Endothelial cell of hepatic sinusoid (primary cell): ENCODE measurements at regions not wholly inside any gene's neighbourhood (a gene's known extent, or its start where the extent isn't known, plus 50 kb on each side); places are given as distances from the start of the nearest gene placed in this dataset.
"Not testable (repeated sequence)": the region's sequence is repeated elsewhere in the genome, so short reads cannot be mapped to it uniquely, and the experiment has no call there.

Source experiments
- in situ Hi-C: cut with HindIII; loops from 2 replicates; pipeline ENCODE4 v1.10.0; 2017; ENCODE audit warnings: low sequenced_read_pairs

DNA sequence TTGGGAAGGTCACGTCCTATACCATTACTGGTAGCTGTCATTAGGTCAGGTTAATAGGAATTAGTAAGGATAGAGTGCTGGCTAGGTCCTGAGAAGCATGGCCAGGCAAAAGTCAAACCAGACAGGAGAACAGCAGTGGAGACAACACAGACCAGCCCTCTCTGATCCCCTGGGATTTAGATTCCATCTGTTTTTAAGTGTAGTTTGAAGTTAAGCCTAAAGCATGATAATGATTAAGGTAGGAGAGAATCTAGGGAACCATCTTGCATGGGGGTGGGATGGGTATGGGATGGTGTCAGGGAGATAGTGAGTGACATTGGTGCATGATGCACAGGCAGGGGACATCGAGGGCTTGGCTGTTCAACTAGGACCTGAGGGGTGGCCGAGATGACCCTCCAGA, 96.6 kb downstream of the MYCN start:
- in situ Hi-C loops, result no loop called here

DNA sequence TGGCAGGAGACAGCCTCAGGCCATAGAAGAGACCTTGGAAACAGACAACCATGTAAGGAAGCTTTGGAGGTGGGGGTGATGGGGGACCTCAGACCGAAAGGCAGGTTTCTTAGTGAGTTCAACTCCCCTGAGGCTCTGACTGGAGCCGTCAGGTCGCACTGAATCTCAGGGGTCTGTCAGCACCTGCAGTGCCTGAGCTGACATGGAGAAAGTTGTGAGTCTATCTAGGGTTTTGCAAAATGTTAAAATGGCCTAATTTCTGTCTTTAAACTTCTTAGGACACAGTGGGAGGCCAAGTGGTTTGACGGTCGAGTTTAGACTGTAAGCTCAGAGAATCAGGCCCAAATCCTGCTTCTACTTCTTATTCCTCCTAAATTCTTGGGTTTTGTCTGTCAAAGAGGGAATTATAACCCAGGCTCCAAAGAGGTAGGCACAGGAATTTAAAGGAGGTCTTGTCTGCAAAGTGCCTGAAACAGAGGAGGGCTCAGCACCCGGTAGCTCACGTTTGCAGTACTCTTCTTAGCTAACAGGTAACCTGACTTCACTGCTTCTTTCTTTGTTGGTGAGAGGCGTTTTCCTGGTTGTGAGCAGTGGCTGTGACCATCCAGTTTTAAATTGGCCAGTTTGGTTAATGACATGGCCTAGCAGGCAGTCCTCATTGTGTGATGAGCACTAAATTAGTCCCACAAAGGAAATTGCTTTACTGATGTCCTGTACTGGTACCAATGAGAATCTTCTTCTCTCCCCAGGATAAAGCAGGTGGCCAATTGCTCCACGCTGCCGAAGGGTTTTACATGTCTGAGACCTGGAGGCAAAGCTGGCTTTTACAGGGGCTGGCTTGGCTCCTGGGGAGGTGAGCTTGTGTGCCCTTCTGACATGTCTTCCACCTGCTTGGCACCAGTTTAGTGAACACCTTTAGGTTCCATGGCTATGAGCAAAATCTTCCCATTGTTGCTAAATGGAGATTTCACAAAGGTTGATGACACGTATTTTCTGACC, 95.7 kb downstream of the MYCN start:
- in situ Hi-C loops, result no loop called here

DNA sequence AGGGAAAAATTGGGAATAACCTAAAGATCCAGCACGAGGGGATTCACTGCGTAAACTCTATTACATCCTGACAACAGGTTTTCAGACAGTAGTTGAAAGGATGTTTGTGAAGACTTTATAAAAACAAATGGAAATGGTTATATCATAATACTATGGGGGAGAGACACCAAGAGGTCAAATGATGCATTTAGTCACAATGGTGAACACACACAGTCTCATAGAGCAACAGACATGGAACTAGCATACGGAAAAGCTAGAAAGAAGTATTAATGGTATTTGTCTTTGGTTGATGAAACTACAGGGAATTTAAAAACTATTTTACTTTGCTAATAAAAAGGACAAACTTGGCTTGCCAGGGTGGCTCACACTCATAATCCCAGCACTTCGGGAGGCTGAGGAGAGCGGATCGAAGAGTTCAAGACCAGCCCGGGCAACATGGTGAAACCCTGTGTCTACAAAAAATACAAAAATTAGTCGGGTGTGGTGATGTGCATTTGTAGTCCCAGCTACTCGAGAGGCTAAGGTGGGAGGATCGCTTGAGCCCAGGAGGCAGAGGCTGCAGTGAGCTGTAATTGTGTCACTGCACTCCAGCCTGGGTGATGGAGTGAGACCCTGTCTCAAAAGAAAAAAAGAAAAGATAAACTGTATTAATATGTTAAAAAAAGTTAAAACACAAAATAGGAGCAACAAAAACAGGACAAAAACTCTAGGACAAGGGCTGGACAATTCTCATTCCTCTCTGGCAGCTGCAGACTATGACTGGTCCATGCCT, 94.8 kb downstream of the MYCN start:
- in situ Hi-C loops, result no loop called here

DNA sequence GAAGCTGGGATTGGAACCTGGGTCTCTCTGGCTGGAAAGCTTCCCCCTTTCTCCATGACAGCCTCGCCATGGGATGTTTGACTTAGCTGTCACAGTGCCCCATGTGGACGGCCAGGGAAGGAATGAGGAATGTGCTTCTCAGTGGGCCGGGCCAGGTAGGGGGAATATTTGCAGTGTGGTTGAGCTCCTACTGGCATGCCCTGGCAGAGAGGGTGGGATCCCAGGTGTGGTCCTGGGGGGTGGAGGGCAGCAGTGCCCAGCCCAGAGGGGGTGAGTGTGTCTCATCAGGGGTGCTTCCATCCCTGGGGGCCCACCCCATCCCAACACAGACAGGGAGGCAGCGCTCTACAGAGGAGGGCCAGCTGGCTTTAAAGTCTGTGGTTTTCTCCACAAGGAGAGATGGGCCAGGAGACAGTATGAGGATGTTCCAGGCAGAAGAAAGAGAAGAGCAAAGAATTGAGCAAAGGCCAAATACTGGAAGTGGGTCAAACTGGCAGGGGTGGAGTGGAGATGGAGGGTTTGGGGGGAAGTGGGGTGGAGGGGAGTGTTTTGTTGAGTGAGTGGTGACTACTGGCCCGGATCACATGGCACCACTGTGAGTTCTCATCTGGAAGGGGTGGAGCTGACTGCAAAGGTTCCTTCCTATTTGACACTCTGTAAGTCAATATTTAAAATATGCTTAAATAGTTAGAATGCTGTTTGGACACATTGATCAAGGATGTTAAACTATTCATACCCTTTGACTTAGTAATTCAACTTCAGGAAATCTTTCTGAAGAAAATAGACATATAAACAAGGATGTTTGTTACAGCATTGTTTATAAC, 94.0 kb downstream of the MYCN start:
- in situ Hi-C loops, result no loop called here

DNA sequence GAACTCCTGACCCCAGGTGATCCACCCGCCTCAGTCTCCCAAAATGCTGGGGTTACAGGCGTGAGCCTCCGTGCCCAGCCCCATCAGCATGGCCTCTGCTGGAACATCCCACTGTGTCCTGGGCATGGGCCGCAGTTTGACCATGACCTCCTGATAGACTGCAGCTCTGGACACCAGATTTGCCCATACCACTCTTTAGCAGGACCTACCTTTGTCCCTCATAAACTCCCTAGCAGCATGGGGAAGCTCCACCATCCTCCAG, 92.6 kb downstream of the MYCN start:
- in situ Hi-C loops, result no loop called here

DNA sequence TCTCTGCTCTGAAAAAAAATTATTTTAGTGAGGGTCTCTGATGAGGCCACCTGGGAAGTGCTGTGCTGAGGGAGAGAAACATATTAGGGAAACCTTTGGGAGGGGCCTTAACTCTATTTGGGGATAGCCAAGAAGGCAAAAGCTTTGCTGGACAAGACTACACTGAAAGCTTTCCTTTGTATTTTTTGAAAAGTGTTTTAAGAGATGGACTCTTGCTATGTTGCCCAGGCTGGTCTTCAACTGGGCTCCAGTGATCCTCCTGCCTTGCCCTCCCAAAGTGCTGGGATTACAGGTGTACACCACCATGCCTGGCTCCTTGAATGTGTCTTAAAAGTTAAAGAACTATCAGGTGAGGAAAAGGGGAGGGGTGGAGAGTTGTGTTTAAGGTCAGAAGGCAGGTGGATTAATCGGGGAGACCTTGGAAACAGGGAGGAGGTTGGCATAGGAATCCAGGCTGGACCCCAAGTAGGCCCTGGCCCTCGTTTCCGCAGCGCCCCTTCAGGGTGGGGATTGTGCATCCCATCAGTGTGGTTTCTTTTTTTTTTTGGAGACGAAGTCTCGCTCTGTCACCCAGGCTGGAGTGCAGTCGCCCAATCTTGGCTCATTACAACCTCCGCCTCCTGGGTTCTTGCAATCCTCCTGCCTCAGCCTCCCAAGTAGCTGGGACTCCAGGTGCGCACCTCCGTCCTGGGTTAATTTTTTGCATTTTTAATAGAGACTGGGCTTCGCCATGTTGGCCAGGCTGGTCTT, 92.1 kb downstream of the MYCN start:
- in situ Hi-C loops, result no loop called here

DNA sequence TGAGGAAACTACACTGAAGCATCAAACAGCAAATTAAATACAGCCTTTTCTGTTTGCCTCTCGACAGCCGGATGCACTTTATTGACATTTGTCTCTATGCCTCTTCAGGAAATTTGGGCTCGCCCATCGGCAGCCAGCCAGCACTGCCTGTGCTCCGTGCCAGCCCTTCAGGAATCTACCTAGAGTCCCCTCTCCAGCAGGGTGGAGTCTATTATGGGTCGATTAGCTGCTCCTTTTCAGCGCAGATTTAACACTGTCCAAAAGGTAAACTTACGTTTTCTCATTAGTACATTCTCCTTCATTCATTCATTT, 91.5 kb downstream of the MYCN start:
- in situ Hi-C loops, result no loop called here

GRCh38 chr2:16031058-16031847, 90.9 kb downstream of the MYCN start:
- in situ Hi-C loops, result no loop called here

DNA sequence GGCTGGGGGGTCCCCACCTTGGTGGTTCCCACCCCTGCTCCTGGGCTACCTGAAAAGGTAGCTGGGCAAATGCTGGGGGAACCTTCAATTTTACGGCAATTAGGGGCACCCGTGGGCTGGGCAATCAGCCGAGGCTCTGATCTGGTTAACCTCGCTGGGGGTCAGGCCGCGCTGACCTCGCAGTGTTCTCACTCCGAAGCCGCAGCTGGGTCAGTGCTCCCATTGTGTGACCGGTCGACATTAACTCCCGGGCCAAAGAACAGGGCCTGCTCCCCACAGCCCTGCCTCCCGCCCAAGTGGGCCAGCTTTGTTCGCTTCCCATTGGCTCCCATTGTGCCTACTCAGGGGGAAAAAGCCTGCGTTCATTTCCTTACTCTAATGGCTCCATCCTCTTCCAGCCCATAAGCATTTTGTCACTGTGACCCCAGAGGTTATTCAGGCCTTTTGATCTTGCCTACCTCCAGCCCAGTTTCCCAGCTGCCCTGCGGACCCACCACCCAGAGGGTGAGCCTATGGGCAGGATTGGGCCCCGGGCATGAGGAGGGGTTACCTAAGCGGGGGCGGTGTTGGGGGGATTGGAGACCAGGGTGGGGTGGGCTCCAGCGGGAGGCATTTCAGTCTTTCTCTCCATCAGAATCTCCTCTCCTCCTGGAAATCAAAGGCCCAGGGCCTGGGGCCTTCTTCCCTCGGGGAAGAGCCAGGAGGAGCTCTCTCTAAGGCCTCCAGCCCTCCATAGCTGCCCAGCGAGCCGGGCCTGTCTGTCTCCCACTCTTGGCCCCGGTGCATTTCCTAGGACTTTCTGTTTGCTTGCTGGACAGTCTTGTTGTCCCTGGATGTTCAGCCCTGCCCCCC, 90.1 kb downstream of the MYCN start:
- in situ Hi-C loops, result no loop called here

- in situ Hi-C loops, result no loop called here
Measured at GRCh38 chr2:16028644-16029043, 88.3 kb downstream of the MYCN start.

GRCh38 chr2:16026816-16027501, 86.6 kb downstream of the MYCN start:
- in situ Hi-C loops, result no loop called here

- in situ Hi-C loops, result no loop called here
Measured at GRCh38 chr2:16025876-16026640, 85.7 kb downstream of the MYCN start.

GRCh38 chr2:16025211-16025875, 85.0 kb downstream of the MYCN start:
- in situ Hi-C loops, result no loop called here

DNA sequence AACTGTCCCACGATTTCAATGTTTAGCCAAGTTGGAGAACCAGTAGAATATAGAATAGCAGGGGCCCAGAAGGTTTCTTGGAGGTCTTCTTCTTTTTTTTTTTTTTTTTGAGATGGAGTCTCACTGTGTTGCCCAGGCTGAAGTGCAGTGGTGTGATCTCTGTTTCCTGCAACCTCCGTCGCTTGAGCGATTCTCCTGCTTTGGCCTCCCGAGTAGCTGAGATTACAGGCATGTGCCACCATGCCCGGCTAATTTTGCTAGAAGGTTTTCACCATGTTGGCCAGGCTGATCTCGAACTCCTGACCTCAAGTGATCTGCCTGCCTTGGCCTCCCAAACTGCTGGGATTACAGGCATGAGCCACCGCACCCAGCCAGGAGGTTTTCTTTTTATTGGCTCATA, 84.3 kb downstream of the MYCN start:
- in situ Hi-C loops, result not testable (repeated sequence)

DNA sequence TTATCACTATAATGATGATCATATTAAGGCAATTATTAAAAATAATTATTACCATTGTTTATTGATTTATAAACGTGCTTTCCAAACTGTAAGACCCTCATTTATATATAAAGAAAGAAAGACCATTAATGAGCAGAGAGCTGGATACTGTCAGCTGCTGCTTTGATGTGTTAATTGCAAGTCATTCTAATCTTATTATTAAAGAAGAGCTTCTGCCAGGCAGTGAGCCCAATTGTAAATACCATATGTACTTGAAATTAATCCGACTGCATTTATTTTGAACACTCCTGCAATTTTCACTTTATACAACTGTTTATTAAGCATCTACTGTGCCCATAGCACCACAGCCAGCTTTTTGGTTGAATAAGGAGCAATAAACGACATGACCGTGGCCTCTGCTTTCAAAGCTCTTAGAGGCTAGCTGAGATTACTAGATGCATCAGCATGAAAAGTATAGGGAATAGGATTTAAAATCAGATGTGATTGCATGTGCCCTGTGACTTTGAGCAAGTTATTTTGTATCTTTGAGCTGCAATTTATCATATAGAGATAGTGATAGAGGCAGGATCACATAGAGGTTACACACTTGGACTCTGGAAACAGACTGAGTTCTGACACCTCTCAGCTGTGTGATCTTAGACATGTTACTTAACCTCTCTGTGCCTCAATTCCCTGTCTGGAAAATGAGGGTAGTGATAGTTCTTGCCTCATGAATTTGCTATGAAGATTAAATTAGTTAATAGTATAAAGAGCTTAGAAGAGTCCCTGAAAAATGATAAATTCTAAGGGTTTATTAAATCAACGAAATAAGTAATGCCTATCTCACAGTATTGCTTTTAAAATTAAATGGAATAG, 83.4 kb downstream of the MYCN start:
- in situ Hi-C loops, result no loop called here

- in situ Hi-C loops, result no loop called here
Measured at GRCh38 chr2:16022548-16023240, 82.3 kb downstream of the MYCN start.
